ENCODE measurements at regions not wholly inside any gene's neighbourhood (a gene's known extent, or its start where the extent isn't known, plus 50 kb on each side); places are given as distances from the start of the nearest gene placed in this dataset.

DNA sequence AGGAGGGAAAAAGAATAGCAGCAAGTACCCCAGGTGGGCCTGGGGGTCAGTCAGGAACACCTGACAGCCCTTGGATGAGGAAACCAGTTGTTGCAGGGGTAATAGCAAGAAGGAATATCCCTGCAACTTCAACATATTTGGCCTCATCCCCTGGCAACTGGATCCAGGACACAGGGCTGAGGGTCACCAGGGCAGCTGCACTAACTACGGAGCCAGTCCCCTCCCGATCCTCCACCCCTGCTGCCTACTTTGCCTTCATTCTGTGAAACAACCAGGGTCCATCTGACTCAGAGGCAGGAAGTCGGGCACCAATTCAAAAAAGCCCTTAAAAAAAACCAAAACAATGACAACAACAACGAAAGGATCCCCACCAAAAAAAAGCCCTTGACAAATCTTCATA lies 52.9 kb downstream of the FRMPD3 start:
- Histone ChIP-seq H3K27ac (no peak overlapping the region), H3K27me3 (ENCODE audit: control insufficient read depth, insufficient read depth, low read length) (no peaks in the 10 kb centered on the region), H2AFZ (no peak overlapping the region), H3K9me3 (ENCODE audit: control insufficient read depth, low read length) (no peaks in the 10 kb centered on the region), H3K36me3 (ENCODE audit: control insufficient read depth, insufficient read depth, low read length) (no peaks in the 10 kb centered on the region), H3K79me2 (no peaks in the 10 kb centered on the region), H3K4me3 (ENCODE audit: low read depth, low read length) (no peak overlapping the region), H3K9ac (no peak overlapping the region), H3K4me2 (ENCODE audit: low read length) (no peak overlapping the region), H3K4me1 (no peaks in the 10 kb centered on the region)
- TF ChIP-seq, protein P1, sequence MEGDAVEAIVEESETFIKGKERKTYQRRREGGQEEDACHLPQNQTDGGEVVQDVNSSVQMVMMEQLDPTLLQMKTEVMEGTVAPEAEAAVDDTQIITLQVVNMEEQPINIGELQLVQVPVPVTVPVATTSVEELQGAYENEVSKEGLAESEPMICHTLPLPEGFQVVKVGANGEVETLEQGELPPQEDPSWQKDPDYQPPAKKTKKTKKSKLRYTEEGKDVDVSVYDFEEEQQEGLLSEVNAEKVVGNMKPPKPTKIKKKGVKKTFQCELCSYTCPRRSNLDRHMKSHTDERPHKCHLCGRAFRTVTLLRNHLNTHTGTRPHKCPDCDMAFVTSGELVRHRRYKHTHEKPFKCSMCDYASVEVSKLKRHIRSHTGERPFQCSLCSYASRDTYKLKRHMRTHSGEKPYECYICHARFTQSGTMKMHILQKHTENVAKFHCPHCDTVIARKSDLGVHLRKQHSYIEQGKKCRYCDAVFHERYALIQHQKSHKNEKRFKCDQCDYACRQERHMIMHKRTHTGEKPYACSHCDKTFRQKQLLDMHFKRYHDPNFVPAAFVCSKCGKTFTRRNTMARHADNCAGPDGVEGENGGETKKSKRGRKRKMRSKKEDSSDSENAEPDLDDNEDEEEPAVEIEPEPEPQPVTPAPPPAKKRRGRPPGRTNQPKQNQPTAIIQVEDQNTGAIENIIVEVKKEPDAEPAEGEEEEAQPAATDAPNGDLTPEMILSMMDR (IDR thresholded peaks at IDR 0.05): no peak

DNA sequence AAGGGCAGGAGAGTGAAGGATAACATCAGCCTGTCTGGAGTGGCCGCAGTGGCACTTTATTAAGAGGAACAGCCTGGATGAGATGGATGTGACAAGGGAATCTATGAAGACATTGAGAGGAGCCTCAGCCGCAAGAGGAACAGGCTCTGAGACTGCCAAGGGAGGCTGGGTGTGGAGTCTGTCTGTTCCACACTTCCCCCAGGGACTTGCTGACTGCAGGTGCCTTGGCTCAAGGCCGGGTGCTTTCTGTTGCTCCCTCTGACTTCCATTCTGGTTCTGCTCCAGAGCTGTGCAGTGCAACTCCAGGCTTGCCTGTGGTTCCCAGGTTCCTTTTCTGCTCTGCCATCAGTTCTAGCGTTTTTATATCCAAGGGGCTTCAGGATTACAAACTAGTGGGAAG lies 54.6 kb downstream of the FRMPD3 start:
- Histone ChIP-seq H3K9me3 (ENCODE audit: control insufficient read depth, low read length) (no peaks in the 10 kb centered on the region), H3K36me3 (ENCODE audit: control insufficient read depth, insufficient read depth, low read length) (no peaks in the 10 kb centered on the region), H3K27me3 (ENCODE audit: control insufficient read depth, insufficient read depth, low read length) (no peaks in the 10 kb centered on the region), H3K4me1 (no peaks in the 10 kb centered on the region), H3K4me3 (ENCODE audit: low read depth, low read length) (no peak overlapping the region), H3K9ac (no peak overlapping the region), H3K79me2 (no peaks in the 10 kb centered on the region), H3K27ac (no peak overlapping the region), H3K4me2 (ENCODE audit: low read length) (no peak overlapping the region), H2AFZ (no peak overlapping the region)
- TF ChIP-seq, protein P1 (IDR thresholded peaks at IDR 0.05): no peak

DNA sequence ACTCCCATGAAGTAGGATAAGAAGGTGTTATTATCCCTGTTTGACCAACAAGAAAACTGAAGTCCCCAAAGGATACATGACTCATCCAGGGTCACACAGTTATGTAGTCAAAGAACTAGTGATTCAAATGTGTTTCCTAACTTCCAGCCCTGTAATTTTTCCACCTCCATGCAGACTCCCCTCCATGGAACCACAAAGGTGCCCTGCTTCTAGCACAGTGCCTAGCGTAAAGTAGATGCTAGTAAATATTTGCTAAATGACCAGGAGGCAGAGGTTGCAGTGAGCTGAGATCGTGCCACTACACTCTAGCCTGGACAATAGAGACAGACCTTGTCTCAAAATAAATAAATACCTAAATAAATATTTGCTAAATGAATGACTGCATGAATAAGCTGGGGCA lies 55.8 kb downstream of the FRMPD3 start:
- no peaks in the 10 kb centered on the region for H3K36me3 ChIP-seq (ENCODE audit: control insufficient read depth, insufficient read depth, low read length)
- no peaks in the 10 kb centered on the region for H3K27me3 ChIP-seq (ENCODE audit: control insufficient read depth, insufficient read depth, low read length)
- TF ChIP-seq, protein P1 (IDR thresholded peaks at IDR 0.05): no peak

DNA sequence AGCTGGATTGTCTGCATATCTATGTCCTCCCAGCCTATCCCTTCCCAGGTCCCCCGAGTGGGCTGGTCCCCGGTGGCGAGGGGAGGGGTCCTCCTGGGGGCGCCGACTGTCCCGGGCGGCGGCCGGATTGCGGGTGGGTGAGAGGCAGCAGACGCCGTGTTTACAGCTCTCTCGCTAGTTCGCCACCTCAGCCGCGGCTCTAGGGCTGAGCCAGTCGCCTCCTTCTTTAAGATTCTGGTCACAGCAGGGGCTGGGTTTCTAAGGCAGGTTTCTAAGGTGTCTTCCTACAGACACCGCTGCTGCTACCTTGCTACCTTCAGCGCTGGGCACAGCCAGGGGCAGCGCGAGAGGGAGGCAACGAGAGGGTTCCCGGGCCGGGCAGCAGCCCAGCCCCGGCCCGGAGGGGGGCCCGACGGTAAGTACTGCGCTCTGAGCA lies 57.2 kb downstream of the FRMPD3 start:
- H3K27me3 ChIP-seq (ENCODE audit: control insufficient read depth, insufficient read depth, low read length): no peaks in the 10 kb centered on the region

More for the DNA sequence above, 55.8 kb downstream of the FRMPD3 start:
- H2AFZ ChIP-seq: no peak overlapping the region
- no peak overlapping the region for H3K9ac ChIP-seq
- no peaks in the 10 kb centered on the region for H3K9me3 ChIP-seq (ENCODE audit: control insufficient read depth, low read length)
- H3K4me3 ChIP-seq (ENCODE audit: low read depth, low read length): no peak overlapping the region
- no peaks in the 10 kb centered on the region for H3K4me1 ChIP-seq
- no peak overlapping the region for H3K4me2 ChIP-seq (ENCODE audit: low read length)
- H3K27ac ChIP-seq: no peak overlapping the region
- H3K79me2 ChIP-seq: no peaks in the 10 kb centered on the region

More for the DNA sequence above, 57.2 kb downstream of the FRMPD3 start:
- Histone ChIP-seq H3K9me3 (ENCODE audit: control insufficient read depth, low read length) (no peaks in the 10 kb centered on the region), H3K27ac (no peak overlapping the region), H3K4me3 (ENCODE audit: low read depth, low read length) (no peak overlapping the region), H3K9ac (no peak overlapping the region), H2AFZ (peak overlapping the region; percentile 42), H3K4me1 (no peaks in the 10 kb centered on the region), H3K4me2 (ENCODE audit: low read length) (no peak overlapping the region), H3K36me3 (ENCODE audit: control insufficient read depth, insufficient read depth, low read length) (no peaks in the 10 kb centered on the region), H3K79me2 (no peaks in the 10 kb centered on the region)
- TF ChIP-seq, protein P1 (IDR thresholded peaks at IDR 0.05): no peak

All from parathyroid adenoma (tissue), 2 donors.